GM12873 (cell line): ENCODE measurements at regions not wholly inside any gene's neighbourhood (a gene's known extent, or its start where the extent isn't known, plus 50 kb on each side); places are given as distances from the start of the nearest gene placed in this dataset.

Source experiments
- CTCF ChIP-seq: IDR thresholded peaks from 2 replicates; pipeline ENCODE4 v1.5.1; 2012; ENCODE audit warnings: low read depth, mild to moderate bottlenecking, moderate library complexity, low read length, control low read depth; ENCODE audit not compliant: insufficient read depth; ENCODE audit errors: missing control alignments

DNA sequence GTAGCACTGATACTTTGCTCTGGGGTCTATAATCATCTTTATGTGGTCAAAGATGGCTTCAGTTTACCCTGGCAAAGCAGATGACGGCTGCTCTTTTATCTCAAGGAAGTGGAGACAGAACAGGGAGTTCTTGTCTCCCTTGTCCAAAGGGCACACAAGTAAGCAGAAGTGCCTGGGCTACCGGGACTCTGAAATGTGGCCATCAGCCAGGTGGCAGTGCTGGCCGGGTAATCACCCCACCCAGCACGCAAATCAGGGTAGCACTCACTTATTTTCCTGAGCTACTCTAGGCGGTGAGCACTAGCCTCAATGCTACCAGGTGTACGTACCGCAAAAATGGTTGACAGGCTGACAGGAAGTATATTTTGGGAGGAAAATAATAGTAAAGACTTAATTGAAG is 119.7 kb upstream of the ETAA1 start:
- no peak for TF ChIP-seq CTCF

- no peak for TF ChIP-seq CTCF
Observed at GRCh38 chr2:67281101-67281500, 116.0 kb upstream of the ETAA1 start.

- no peak for TF ChIP-seq CTCF
Observed at GRCh38 chr2:67283641-67284040, 113.5 kb upstream of the ETAA1 start.

DNA sequence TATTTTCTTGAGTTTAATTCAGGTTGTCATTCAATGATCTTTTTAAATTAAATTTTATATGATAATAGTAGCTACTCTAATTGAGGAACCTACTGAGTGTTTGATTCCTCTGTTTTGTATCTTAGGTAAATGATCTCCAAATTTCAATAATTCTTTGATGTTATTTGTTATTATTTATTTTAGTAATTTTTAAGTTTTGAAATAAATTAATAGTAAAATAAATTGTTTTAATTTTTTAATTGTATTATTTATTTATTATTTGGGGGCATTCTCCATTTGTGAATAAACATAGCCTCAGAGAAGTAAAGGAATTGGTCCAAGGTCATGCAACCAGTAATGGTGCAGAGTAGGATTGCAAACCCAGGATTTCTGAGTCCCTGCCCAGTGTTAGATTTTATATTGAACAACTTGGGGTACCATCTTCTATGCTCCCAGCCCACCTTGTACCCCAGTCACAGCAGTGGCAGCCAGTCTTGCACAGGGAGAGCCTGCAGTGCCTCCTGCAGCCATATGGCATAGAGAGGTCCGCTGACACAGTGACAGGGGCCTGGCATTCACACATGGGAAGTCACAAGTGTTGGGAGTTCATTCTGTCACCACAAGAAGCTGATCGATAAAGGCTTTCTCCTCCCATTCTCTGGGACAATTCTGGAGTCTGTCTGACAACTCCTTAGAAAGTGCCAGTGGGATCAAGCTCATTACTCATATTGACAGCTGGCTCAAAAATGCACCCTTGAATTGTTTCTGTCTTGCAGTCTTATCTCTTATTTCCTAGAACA is 110.0 kb upstream of the ETAA1 start:
- TF ChIP-seq CTCF = no peak

GRCh38 chr2:67289271-67289670 is 107.9 kb upstream of the ETAA1 start:
- no peak for TF ChIP-seq CTCF

DNA sequence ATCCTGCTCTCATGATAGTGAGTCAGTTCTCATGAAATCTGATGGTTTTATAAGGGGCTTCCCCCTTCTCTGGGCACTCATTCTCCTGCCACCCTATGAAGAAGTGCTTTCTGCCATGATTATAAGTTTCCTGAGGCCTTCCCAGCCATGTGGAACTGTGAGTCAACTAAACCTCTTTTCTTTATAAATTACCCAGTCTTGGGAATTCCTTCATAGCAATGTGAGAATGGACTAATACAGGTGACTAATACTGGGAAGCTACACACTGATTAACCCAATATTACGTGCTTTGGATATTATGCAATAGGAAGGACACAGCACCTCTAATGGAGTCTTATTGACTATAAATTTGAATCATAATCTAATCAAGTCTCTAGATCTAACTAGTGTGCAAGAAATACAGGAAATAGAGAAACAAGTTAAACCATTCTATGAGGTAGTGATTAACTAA is 107.2 kb upstream of the ETAA1 start:
- no peak for TF ChIP-seq CTCF

DNA sequence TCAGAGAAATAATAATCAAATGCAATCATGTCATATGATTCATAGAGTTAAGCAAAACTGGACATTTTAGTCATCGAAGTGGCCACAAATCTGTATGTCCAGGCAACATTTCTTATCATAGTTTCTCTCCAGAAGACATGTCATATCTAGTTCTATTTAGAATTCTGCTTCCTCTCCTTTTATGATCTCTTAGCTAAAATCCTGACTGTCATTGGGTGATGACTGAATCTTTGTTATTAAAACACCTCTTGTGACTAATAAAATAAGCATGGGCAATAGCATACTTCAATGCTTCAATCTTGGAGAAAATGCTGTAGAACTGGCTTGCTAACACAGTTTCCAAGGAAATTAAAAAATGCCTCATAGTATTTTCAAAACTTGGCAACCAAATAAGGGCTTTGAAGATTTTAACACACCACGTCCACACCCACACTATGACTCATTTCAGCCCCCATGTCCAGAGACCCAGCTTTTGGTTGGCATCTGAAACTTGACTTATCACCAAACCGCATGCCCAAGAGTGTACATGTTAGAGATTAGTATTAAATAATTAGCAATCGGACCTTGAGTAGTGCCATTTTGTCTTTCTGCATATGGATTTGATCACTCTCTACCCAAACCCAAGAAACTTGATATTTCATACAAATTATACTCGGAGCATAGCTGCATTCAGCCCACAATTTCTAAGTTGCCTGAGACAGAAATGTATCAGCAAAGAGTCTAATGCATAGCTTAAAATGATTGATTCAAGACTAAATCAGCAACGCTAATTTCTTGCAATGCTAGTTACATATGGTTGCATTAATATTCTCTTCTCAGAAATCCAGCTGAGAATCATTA is 106.5 kb upstream of the ETAA1 start:
- no peak for TF ChIP-seq CTCF
